ENCODE measurements at regions not wholly inside any gene's neighbourhood (a gene's known extent, or its start where the extent isn't known, plus 50 kb on each side); places are given as distances from the start of the nearest gene placed in this dataset.

DNA sequence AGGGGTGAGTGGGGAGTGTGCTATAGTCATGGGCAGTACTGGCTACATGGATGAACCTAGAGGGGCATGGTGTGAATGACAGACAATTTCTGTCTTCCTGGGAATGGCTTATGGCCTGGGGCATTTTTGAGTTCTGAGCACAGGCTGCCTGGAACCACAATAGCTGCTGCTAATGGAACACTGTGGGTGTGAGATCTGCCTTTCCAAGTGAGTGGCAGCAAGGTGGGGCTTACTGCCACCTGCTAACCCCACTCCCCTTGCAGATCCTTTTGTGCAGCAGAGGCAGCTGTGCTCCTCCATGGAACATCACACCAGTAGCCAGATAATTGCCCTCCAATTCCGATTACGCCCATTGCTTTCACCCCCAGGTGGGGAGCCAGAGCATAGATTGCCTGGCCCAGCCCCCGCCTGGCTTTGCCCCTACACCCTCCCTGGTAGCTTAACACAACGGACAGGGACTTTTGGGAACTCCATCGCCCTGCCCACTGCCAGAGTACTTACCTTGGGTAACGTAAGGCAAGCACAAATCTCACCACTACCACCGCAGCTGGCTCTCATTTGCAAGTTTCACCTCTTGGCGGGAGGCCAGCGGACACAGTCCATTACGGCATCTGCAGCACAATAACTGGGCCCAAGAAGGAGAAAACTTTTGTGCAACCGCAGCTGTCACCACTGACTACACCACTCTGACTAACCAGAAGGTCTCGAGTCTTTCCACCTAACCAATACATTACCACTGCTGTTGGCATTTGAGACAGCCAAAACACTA lies 421.2 kb upstream of the NWD2 start:
- Histone ChIP-seq H3K4me1 (ENCODE audit: control insufficient read depth, insufficient read depth, low read length) (no peaks in the 10 kb centered on the region), H3K4me3 (ENCODE audit: low read length) (no peak overlapping the region), H3K27me3 (ENCODE audit: control insufficient read depth, insufficient read depth) (no peaks in the 10 kb centered on the region), H3K9me3 (ENCODE audit: control insufficient read depth, low read length) (no peaks in the 10 kb centered on the region), H3K27ac (ENCODE audit: low read length) (no peak overlapping the region)
- DNase-seq: peak in 2 of 3 donors; percentile 26 to 30
- intact Hi-C loops (cut with DNase I): no loop called here
- 89% methylated on average over 12 of the region's 12 CpGs for WGBS
- no peak for ATAC-seq

DNA sequence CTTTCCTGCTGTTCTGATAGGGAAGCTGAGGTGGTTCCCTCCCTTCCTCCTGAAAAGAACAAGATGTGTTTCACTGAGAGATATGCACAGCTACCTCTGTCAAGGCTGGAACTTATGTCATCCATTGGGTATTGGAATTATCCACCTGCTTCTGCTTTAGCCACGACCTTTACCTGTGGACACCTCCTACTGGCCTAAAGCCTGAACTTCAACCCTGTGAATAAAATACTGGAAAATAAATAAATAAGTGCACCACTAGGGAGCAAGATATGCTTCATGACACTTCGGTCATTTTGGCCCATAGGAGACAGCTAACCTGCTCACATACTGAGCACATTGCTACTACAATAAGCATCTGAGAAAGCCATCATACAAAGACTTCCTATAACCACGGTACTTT lies 419.9 kb upstream of the NWD2 start:
- no peak for ATAC-seq
- H3K27me3 ChIP-seq (ENCODE audit: control insufficient read depth, insufficient read depth): no peaks in the 10 kb centered on the region
- intact Hi-C loops (cut with DNase I): no loop called here
- no peak overlapping the region for H3K4me3 ChIP-seq (ENCODE audit: low read length)
- no peaks in the 10 kb centered on the region for H3K9me3 ChIP-seq (ENCODE audit: control insufficient read depth, low read length)
- DNase-seq: no peak
- 67% methylated on average over 3 of the region's 3 CpGs for WGBS
- H3K27ac ChIP-seq (ENCODE audit: low read length): no peak overlapping the region
- no peaks in the 10 kb centered on the region for H3K4me1 ChIP-seq (ENCODE audit: control insufficient read depth, insufficient read depth, low read length)

DNA sequence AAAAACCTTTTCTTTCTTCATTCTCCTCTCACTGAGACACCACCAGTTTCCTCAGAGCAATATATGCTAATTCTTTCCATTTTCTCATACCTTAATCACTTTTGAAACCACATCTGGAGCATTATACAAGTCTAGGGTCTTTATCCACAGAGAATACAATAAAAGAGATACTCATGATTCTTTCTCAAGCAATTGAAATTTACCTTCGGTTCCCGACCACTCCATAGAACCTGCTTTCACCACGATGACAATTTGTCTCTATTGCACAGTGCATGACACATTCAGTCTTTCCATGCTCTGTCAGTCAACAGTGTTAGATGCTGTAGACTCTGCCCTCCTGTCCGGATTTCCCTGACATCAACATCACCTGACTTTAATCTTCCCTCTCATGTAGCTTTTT lies 409.3 kb upstream of the NWD2 start:
- ATAC-seq (no peak), DNase-seq (no peak)
- Histone ChIP-seq H3K9me3 (ENCODE audit: control insufficient read depth, low read length) (no peaks in the 10 kb centered on the region), H3K27me3 (ENCODE audit: control insufficient read depth, insufficient read depth) (no peaks in the 10 kb centered on the region), H3K4me1 (ENCODE audit: control insufficient read depth, insufficient read depth, low read length) (no peaks in the 10 kb centered on the region), H3K4me3 (ENCODE audit: low read length) (no peak overlapping the region), H3K27ac (ENCODE audit: low read length) (no peak overlapping the region)
- intact Hi-C loops (cut with DNase I): no loop called here
- WGBS: 77% methylated on average over 4 of the region's 4 CpGs

- Histone ChIP-seq H3K4me1 (ENCODE audit: control insufficient read depth, insufficient read depth, low read length) (no peaks in the 10 kb centered on the region), H3K9me3 (ENCODE audit: control insufficient read depth, low read length) (no peaks in the 10 kb centered on the region), H3K27ac (ENCODE audit: low read length) (no peak overlapping the region), H3K27me3 (ENCODE audit: control insufficient read depth, insufficient read depth) (no peaks in the 10 kb centered on the region), H3K4me3 (ENCODE audit: low read length) (no peak overlapping the region)
- no peak for DNase-seq
- no peak for ATAC-seq
- intact Hi-C loops (cut with DNase I): no loop called here
- WGBS: 73% methylated on average over 9 of the region's 9 CpGs
These were observed 402.8 kb upstream of the NWD2 start for GRCh38 chr4:36841583-36842326.

- ATAC-seq (no peak), DNase-seq (no peak)
- no peaks in the 10 kb centered on the region for H3K27me3 ChIP-seq (ENCODE audit: control insufficient read depth, insufficient read depth)
- H3K4me1 ChIP-seq (ENCODE audit: control insufficient read depth, insufficient read depth, low read length): no peaks in the 10 kb centered on the region
- no peaks in the 10 kb centered on the region for H3K9me3 ChIP-seq (ENCODE audit: control insufficient read depth, low read length)
- intact Hi-C loops (cut with DNase I): no loop called here
- no peak overlapping the region for H3K4me3 ChIP-seq (ENCODE audit: low read length)
- no peak overlapping the region for H3K27ac ChIP-seq (ENCODE audit: low read length)
These were observed 400.1 kb upstream of the NWD2 start for GRCh38 chr4:36844448-36844847.

DNA sequence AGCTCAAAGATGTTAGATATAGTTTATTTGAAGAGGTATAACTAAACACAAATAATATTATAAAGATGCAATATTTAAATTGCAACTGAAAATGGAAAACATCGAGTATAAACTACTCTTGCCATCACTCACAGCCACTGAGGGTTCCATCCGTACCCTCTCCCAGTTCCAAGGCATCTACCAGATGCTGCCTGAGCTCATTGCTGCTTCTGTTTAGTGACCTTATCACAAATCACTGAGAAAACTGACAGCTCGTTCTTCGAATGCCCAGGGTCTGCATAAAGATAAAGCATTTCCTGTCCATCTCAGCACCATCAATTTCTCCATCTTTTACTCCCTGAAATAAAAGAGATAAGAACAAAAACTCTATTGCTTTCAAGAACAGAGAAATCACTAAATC lies 391.7 kb upstream of the NWD2 start:
- no peak overlapping the region for H3K4me3 ChIP-seq (ENCODE audit: low read length)
- DNase-seq (no peak), ATAC-seq (no peak)
- H3K4me1 ChIP-seq (ENCODE audit: control insufficient read depth, insufficient read depth, low read length): no peaks in the 10 kb centered on the region
- no peaks in the 10 kb centered on the region for H3K27me3 ChIP-seq (ENCODE audit: control insufficient read depth, insufficient read depth)
- 24% methylated on average over 4 of the region's 4 CpGs for WGBS
- intact Hi-C loops (cut with DNase I): no loop called here
- H3K27ac ChIP-seq (ENCODE audit: low read length): no peak overlapping the region
- H3K9me3 ChIP-seq (ENCODE audit: control insufficient read depth, low read length): no peaks in the 10 kb centered on the region

- H3K9me3 ChIP-seq (ENCODE audit: control insufficient read depth, low read length): no peaks in the 10 kb centered on the region
- intact Hi-C loops (cut with DNase I): no loop called here
- DNase-seq: no peak
- no peaks in the 10 kb centered on the region for H3K27me3 ChIP-seq (ENCODE audit: control insufficient read depth, insufficient read depth)
- H3K27ac ChIP-seq (ENCODE audit: low read length): no peak overlapping the region
- ATAC-seq: no peak
- WGBS: 53% methylated on average over 5 of the region's 5 CpGs
- no peaks in the 10 kb centered on the region for H3K4me1 ChIP-seq (ENCODE audit: control insufficient read depth, insufficient read depth, low read length)
- H3K4me3 ChIP-seq (ENCODE audit: low read length): no peak overlapping the region
These were observed 390.0 kb upstream of the NWD2 start for GRCh38 chr4:36854554-36854953.

DNA sequence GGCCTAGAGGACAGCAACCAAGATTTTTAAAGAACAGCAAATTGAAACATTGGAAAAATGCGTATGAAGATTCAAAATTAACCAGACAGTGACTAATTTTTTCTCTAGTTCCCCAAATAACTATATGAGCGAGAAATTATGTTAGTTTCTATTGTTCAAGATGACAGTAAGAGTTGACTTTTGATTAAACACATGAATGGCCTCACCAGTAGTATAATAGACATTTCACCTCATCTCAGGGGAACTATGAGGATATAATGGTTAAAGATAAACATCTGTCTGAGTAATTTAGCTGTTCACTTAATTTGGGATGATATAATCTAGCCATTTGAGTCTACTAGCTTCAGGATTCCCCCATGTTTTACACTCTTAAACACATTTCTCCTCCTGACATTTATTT lies 380.9 kb upstream of the NWD2 start:
- no peaks in the 10 kb centered on the region for H3K9me3 ChIP-seq (ENCODE audit: control insufficient read depth, low read length)
- H3K4me1 ChIP-seq (ENCODE audit: control insufficient read depth, insufficient read depth, low read length): no peaks in the 10 kb centered on the region
- no peak overlapping the region for H3K27ac ChIP-seq (ENCODE audit: low read length)
- no peak overlapping the region for H3K4me3 ChIP-seq (ENCODE audit: low read length)
- H3K27me3 ChIP-seq (ENCODE audit: control insufficient read depth, insufficient read depth): no peaks in the 10 kb centered on the region
- 79% methylated on average over 2 of the region's 2 CpGs for WGBS
- intact Hi-C loops (cut with DNase I): no loop called here
- DNase-seq (no peak), ATAC-seq (no peak)

DNA sequence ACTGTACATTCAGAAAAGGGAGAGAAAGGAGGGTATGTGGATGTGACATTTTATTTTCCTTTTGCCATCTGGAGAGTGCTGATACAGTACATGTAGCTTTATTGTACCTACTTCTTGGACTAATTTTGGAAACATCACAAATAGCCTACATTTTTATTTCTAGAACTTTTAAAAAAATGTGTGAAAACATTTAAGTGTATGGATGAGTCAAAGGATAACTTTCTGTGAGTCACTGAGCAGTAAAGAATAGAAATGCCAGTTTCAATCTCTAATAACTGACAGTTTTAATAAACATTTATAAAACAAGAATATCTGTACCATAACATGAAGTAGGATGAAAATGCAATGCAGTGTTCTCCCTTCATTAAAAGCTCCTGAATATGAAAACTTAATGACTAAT lies 374.4 kb upstream of the NWD2 start:
- Histone ChIP-seq H3K27ac (ENCODE audit: low read length) (no peak overlapping the region), H3K4me1 (ENCODE audit: control insufficient read depth, insufficient read depth, low read length) (no peaks in the 10 kb centered on the region), H3K9me3 (ENCODE audit: control insufficient read depth, low read length) (no peaks in the 10 kb centered on the region), H3K4me3 (ENCODE audit: low read length) (no peak overlapping the region), H3K27me3 (ENCODE audit: control insufficient read depth, insufficient read depth) (no peaks in the 10 kb centered on the region)
- DNase-seq (no peak), ATAC-seq (no peak)
- intact Hi-C loops (cut with DNase I): no loop called here

DNA sequence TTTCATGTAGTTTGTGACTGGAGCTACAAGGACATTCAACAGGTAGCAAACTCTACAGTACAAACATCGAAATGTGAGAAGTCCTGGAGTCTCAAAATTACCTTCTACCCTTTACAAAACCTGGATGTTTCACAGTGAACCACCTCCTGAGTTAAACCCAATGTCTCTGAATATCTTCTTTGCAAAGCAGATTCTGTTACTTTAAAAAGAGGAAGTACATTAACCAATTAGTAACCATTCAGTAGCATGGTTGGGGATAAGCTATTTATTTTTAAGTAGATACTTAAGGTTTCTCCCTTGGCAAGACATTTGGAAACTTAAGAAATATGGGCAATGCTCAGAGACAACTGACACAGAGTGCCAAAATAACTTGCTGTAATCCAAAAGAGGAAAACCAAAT lies 371.9 kb upstream of the NWD2 start:
- ATAC-seq: no peak
- intact Hi-C loops (cut with DNase I): no loop called here
- no peak for DNase-seq
- no peak overlapping the region for H3K27ac ChIP-seq (ENCODE audit: low read length)
- no peaks in the 10 kb centered on the region for H3K4me1 ChIP-seq (ENCODE audit: control insufficient read depth, insufficient read depth, low read length)
- H3K27me3 ChIP-seq (ENCODE audit: control insufficient read depth, insufficient read depth): no peaks in the 10 kb centered on the region
- no peaks in the 10 kb centered on the region for H3K9me3 ChIP-seq (ENCODE audit: control insufficient read depth, low read length)
- WGBS: 85% methylated on average over 1 of the region's 1 CpG
- no peak overlapping the region for H3K4me3 ChIP-seq (ENCODE audit: low read length)

- DNase-seq (no peak), ATAC-seq (no peak)
- Histone ChIP-seq H3K4me1 (ENCODE audit: control insufficient read depth, insufficient read depth, low read length) (no peaks in the 10 kb centered on the region), H3K27ac (ENCODE audit: low read length) (no peak overlapping the region), H3K4me3 (ENCODE audit: low read length) (no peak overlapping the region), H3K9me3 (ENCODE audit: control insufficient read depth, low read length) (no peaks in the 10 kb centered on the region), H3K27me3 (ENCODE audit: control insufficient read depth, insufficient read depth) (no peaks in the 10 kb centered on the region)
- intact Hi-C loops (cut with DNase I): no loop called here
- 62% methylated on average over 3 of the region's 3 CpGs for WGBS
These were observed 360.4 kb upstream of the NWD2 start for GRCh38 chr4:36884151-36884550.
